ENCODE measurements at regions not wholly inside any gene's neighbourhood (a gene's known extent, or its start where the extent isn't known, plus 50 kb on each side); places are given as distances from the start of the nearest gene placed in this dataset.

- no peak for TF ChIP-seq CTCF (conservative IDR thresholded peaks at IDR 0.05; ENCODE audit: low read depth, low read length)
- no peak for DNase-seq (ENCODE audit: low read depth)
- H3K4me3 ChIP-seq (ENCODE audit: low read depth, low read length), result no peak overlapping the region
Measured at GRCh38 chr2:4356109-4356508, 652.7 kb downstream of the DCDC2C start.

GRCh38 chr2:4356541-4356940, 653.2 kb downstream of the DCDC2C start:
- no peak overlapping the region for H3K4me3 ChIP-seq (ENCODE audit: low read depth, low read length)
- TF ChIP-seq CTCF (conservative IDR thresholded peaks at IDR 0.05; ENCODE audit: low read depth, low read length), result no peak
- no peak for DNase-seq (ENCODE audit: low read depth)

- TF ChIP-seq CTCF (conservative IDR thresholded peaks at IDR 0.05; ENCODE audit: low read depth, low read length), result no peak
- H3K4me3 ChIP-seq (ENCODE audit: low read depth, low read length), result no peak overlapping the region
- no peak for DNase-seq (ENCODE audit: low read depth)
Measured at GRCh38 chr2:4357121-4357520, 653.7 kb downstream of the DCDC2C start.

- H3K4me3 ChIP-seq (ENCODE audit: low read depth, low read length), result no peak overlapping the region
- no peak for DNase-seq (ENCODE audit: low read depth)
- TF ChIP-seq CTCF (conservative IDR thresholded peaks at IDR 0.05; ENCODE audit: low read depth, low read length), result no peak
Measured at GRCh38 chr2:4358837-4359236, 655.5 kb downstream of the DCDC2C start.

- DNase-seq (ENCODE audit: low read depth), result no peak
- H3K4me3 ChIP-seq (ENCODE audit: low read depth, low read length), result no peak overlapping the region
- TF ChIP-seq CTCF (conservative IDR thresholded peaks at IDR 0.05; ENCODE audit: low read depth, low read length), result no peak
Measured at GRCh38 chr2:4368907-4369306, 665.5 kb downstream of the DCDC2C start.

GRCh38 chr2:4369826-4370419, 666.5 kb downstream of the DCDC2C start:
- DNase-seq (ENCODE audit: low read depth), result no peak
- TF ChIP-seq CTCF (conservative IDR thresholded peaks at IDR 0.05; ENCODE audit: low read depth, low read length), result no peak
- H3K4me3 ChIP-seq (ENCODE audit: low read depth, low read length), result no peak overlapping the region

GRCh38 chr2:4370422-4371090, 667.2 kb downstream of the DCDC2C start:
- no peak overlapping the region for H3K4me3 ChIP-seq (ENCODE audit: low read depth, low read length)
- TF ChIP-seq CTCF (conservative IDR thresholded peaks at IDR 0.05; ENCODE audit: low read depth, low read length), result no peak
- no peak for DNase-seq (ENCODE audit: low read depth)

Data from choroid plexus epithelial cell (primary cell).